ENCODE measurements at regions not wholly inside any gene's neighbourhood (a gene's known extent, or its start where the extent isn't known, plus 50 kb on each side); places are given as distances from the start of the nearest gene placed in this dataset.

DNA sequence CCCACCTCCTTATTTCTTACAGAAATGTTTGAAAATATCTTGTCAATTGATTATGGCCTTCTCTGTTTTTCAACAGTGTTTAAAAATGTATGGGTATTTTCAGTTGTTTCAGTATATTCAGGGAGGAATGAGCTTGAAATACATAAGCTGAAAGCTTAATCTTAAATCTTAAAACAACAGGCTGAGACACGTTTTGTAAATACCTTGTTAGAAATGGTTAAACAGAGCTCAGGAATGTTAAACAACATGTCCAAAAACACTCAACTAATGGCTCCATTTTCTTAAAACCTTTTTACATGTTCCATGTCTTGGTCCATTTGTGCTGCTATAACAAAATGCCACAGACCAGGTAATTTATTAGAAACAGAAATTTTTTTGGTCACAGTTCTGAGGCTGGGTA is 953.8 kb upstream of the ADGRL2 start:
- no peaks in the 10 kb centered on the region for H3K36me3 ChIP-seq
- H3K4me3 ChIP-seq: no peak overlapping the region
- intact Hi-C loops (cut with micrococcal nuclease): no loop called here
- no peak for DNase-seq
- no peak overlapping the region for H3K27ac ChIP-seq (replicated peaks)
- no peaks in the 10 kb centered on the region for H3K9me3 ChIP-seq (replicated peaks)
- H3K4me1 ChIP-seq: no peaks in the 10 kb centered on the region
- TF ChIP-seq, protein P1, sequence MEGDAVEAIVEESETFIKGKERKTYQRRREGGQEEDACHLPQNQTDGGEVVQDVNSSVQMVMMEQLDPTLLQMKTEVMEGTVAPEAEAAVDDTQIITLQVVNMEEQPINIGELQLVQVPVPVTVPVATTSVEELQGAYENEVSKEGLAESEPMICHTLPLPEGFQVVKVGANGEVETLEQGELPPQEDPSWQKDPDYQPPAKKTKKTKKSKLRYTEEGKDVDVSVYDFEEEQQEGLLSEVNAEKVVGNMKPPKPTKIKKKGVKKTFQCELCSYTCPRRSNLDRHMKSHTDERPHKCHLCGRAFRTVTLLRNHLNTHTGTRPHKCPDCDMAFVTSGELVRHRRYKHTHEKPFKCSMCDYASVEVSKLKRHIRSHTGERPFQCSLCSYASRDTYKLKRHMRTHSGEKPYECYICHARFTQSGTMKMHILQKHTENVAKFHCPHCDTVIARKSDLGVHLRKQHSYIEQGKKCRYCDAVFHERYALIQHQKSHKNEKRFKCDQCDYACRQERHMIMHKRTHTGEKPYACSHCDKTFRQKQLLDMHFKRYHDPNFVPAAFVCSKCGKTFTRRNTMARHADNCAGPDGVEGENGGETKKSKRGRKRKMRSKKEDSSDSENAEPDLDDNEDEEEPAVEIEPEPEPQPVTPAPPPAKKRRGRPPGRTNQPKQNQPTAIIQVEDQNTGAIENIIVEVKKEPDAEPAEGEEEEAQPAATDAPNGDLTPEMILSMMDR (IDR thresholded peaks at IDR 0.05; ENCODE audit: borderline replicate concordance): no peak
- no peaks in the 10 kb centered on the region for H3K27me3 ChIP-seq (ENCODE audit: low read depth)

DNA sequence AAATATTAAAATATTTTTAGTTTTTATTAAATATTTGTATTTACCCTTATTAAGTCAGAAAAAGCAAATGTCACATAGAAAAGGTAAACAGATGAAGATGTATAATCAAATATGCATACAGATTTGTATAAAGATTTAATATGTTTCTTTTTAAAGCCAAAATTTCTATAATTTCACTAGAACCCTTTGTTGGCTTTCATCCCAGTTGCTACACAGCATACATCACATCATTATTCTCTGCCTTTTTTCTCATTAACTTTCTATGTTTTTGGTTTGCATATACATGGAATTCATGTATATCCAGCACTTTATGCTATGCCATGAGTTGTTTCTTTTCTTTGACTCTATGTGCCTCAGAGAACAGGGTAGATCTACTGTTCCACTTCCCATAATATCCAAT is 957.9 kb upstream of the ADGRL2 start:
- Histone ChIP-seq H3K27me3 (ENCODE audit: low read depth) (no peaks in the 10 kb centered on the region), H3K4me3 (no peak overlapping the region), H3K36me3 (no peaks in the 10 kb centered on the region), H3K27ac (replicated peaks) (no peak overlapping the region), H3K4me1 (no peaks in the 10 kb centered on the region), H3K9me3 (replicated peaks) (peaks cover 11% of the 10 kb centered on the region)
- DNase-seq: no peak
- intact Hi-C loops (cut with micrococcal nuclease): no loop called here
- TF ChIP-seq, protein P1 (IDR thresholded peaks at IDR 0.05; ENCODE audit: borderline replicate concordance): no peak

- H3K4me1 ChIP-seq: no peaks in the 10 kb centered on the region
Observed at GRCh38 chr1:80841261-80841660, 959.5 kb upstream of the ADGRL2 start.

DNA sequence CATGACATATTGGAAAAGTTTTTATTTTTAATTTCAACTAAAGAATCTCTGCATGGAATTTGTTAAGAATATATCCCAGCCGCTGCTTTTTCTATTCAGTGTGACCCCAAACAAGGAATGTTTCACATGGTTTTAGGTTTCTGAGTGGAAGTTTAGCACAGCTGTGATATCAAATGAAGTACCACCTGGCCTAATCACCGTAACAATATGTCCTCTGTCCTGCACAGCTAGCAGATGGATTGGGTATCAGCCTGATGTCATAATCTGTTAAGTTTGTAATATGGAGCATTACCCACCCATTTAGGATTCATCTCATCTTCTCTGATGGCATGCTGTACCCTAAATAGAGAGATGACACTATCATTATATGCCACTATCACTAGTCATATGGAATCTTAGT is 963.7 kb upstream of the ADGRL2 start:
- H3K27me3 ChIP-seq (ENCODE audit: low read depth): no peaks in the 10 kb centered on the region
- no peak for DNase-seq
- TF ChIP-seq, protein P1 (IDR thresholded peaks at IDR 0.05; ENCODE audit: borderline replicate concordance): no peak
- intact Hi-C loops (cut with micrococcal nuclease): no loop called here
- H3K27ac ChIP-seq (replicated peaks): no peak overlapping the region
- no peaks in the 10 kb centered on the region for H3K36me3 ChIP-seq
- peaks cover 11% of the 10 kb centered on the region for H3K9me3 ChIP-seq (replicated peaks)
- no peak overlapping the region for H3K4me3 ChIP-seq
- H3K4me1 ChIP-seq: no peaks in the 10 kb centered on the region

More at GRCh38 chr1:80841261-80841660, 959.5 kb upstream of the ADGRL2 start:
- H3K27me3 ChIP-seq (ENCODE audit: low read depth): no peaks in the 10 kb centered on the region
- no peak overlapping the region for H3K27ac ChIP-seq (replicated peaks)
- intact Hi-C loops (cut with micrococcal nuclease): no loop called here
- no peaks in the 10 kb centered on the region for H3K36me3 ChIP-seq
- H3K4me3 ChIP-seq: no peak overlapping the region
- H3K9me3 ChIP-seq (replicated peaks): peaks cover 11% of the 10 kb centered on the region
- DNase-seq: no peak
- TF ChIP-seq, protein P1 (IDR thresholded peaks at IDR 0.05; ENCODE audit: borderline replicate concordance): no peak

GRCh38 chr1:80836505-80836904 is 964.2 kb upstream of the ADGRL2 start:
- TF ChIP-seq, protein P1 (IDR thresholded peaks at IDR 0.05; ENCODE audit: borderline replicate concordance): no peak
- no peaks in the 10 kb centered on the region for H3K36me3 ChIP-seq
- H3K27me3 ChIP-seq (ENCODE audit: low read depth): no peaks in the 10 kb centered on the region
- H3K9me3 ChIP-seq (replicated peaks): peaks cover 7% of the 10 kb centered on the region
- no peak for DNase-seq
- no peak overlapping the region for H3K4me3 ChIP-seq
- no peak overlapping the region for H3K27ac ChIP-seq (replicated peaks)
- no peaks in the 10 kb centered on the region for H3K4me1 ChIP-seq
- intact Hi-C loops (cut with micrococcal nuclease): no loop called here

DNA sequence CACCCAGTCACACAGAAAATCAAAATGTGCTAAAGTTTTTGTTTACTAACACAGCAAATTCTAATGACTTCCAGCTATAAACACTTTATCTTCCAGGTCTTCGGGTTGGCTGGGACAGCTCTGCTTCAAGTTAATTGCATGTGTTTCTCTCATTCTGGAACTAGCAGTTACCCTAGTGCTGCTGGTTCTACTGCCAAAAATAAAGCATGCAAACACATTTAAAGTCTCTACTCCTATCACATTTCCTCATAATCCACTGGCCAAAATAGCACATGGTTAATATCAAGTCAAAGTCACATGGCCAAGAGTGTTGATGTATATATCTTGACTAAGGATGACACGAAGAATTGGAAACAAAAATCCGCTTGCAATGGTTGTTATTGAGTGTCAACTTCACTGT is 973.1 kb upstream of the ADGRL2 start:
- no peak for DNase-seq
- TF ChIP-seq, protein P1 (IDR thresholded peaks at IDR 0.05; ENCODE audit: borderline replicate concordance): no peak
- Histone ChIP-seq H3K4me1 (no peaks in the 10 kb centered on the region), H3K36me3 (no peaks in the 10 kb centered on the region), H3K9me3 (replicated peaks) (no peaks in the 10 kb centered on the region), H3K4me3 (no peak overlapping the region), H3K27me3 (ENCODE audit: low read depth) (no peaks in the 10 kb centered on the region), H3K27ac (replicated peaks) (no peak overlapping the region)
- intact Hi-C loops (cut with micrococcal nuclease): no loop called here
